ENCODE measurements at regions not wholly inside any gene's neighbourhood (a gene's known extent, or its start where the extent isn't known, plus 50 kb on each side); places are given as distances from the start of the nearest gene placed in this dataset.

GRCh38 chrX:5829469-5829868 lies 399.2 kb downstream of the NLGN4X start:
- FAIRE-seq (no peak), DNase-seq (ENCODE audit: insufficient read length, low spot score) (no peak)
- TF ChIP-seq PAX5 (IDR thresholded peaks at IDR 0.05; ENCODE audit: insufficient read depth, low read length, severe bottlenecking) (no peak), POLR2A (IDR thresholded peaks at IDR 0.05; ENCODE audit: low read depth, low read length) (no peak)

GRCh38 chrX:5829060-5829459 lies 399.6 kb downstream of the NLGN4X start:
- TF ChIP-seq SPI1 (IDR thresholded peaks at IDR 0.05; ENCODE audit: low read depth, low read length) (no peak), POLR2A (IDR thresholded peaks at IDR 0.05; ENCODE audit: low read depth, low read length) (no peak), POLR2AphosphoS5 (IDR thresholded peaks at IDR 0.05; ENCODE audit: low read depth, low read length) (no peak), TAF1 (IDR thresholded peaks at IDR 0.05; ENCODE audit: low read depth, low read length) (no peak)
- no peak for DNase-seq (ENCODE audit: insufficient read length, low spot score)
- no peak for FAIRE-seq

GRCh38 chrX:5823903-5824302 lies 404.8 kb downstream of the NLGN4X start:
- TF ChIP-seq TAF1 (IDR thresholded peaks at IDR 0.05; ENCODE audit: low read depth, low read length): no peak
- TF ChIP-seq POLR2AphosphoS5 (IDR thresholded peaks at IDR 0.05; ENCODE audit: low read depth, low read length): no peak
- TF ChIP-seq SPI1 (IDR thresholded peaks at IDR 0.05; ENCODE audit: low read depth, low read length): no peak
- TF ChIP-seq PAX5 (IDR thresholded peaks at IDR 0.05; ENCODE audit: insufficient read depth, low read length, severe bottlenecking): no peak
- TF ChIP-seq POU2F2 (IDR thresholded peaks at IDR 0.05; ENCODE audit: low read depth, low read length): no peak
- no peak for TF ChIP-seq POLR2A (IDR thresholded peaks at IDR 0.05; ENCODE audit: low read depth, low read length)
- no peak for FAIRE-seq
- DNase-seq (ENCODE audit: insufficient read length, low spot score): no peak

GRCh38 chrX:5810636-5811035 lies 418.0 kb downstream of the NLGN4X start:
- FAIRE-seq (no peak), DNase-seq (ENCODE audit: insufficient read length, low spot score) (no peak)
- TF ChIP-seq POU2F2 (IDR thresholded peaks at IDR 0.05; ENCODE audit: low read depth, low read length): no peak

- TF ChIP-seq SPI1 (IDR thresholded peaks at IDR 0.05; ENCODE audit: low read depth, low read length): no peak
- TF ChIP-seq TAF1 (IDR thresholded peaks at IDR 0.05; ENCODE audit: low read depth, low read length): no peak
- TF ChIP-seq POU2F2 (IDR thresholded peaks at IDR 0.05; ENCODE audit: low read depth, low read length): no peak
- TF ChIP-seq PAX5 (IDR thresholded peaks at IDR 0.05; ENCODE audit: insufficient read depth, low read length, severe bottlenecking): no peak
- no peak for TF ChIP-seq POLR2A (IDR thresholded peaks at IDR 0.05; ENCODE audit: low read depth, low read length)
- no peak for TF ChIP-seq POLR2AphosphoS5 (IDR thresholded peaks at IDR 0.05; ENCODE audit: low read depth, low read length)
- FAIRE-seq (no peak), DNase-seq (ENCODE audit: insufficient read length, low spot score) (no peak)
Measured at GRCh38 chrX:5807181-5807580, 421.5 kb downstream of the NLGN4X start.

GRCh38 chrX:5802391-5802790 lies 426.3 kb downstream of the NLGN4X start:
- no peak for FAIRE-seq
- DNase-seq (ENCODE audit: insufficient read length, low spot score): no peak
- TF ChIP-seq TAF1 (IDR thresholded peaks at IDR 0.05; ENCODE audit: low read depth, low read length) (no peak), SPI1 (IDR thresholded peaks at IDR 0.05; ENCODE audit: low read depth, low read length) (no peak), PAX5 (IDR thresholded peaks at IDR 0.05; ENCODE audit: insufficient read depth, low read length, severe bottlenecking) (no peak), POU2F2 (IDR thresholded peaks at IDR 0.05; ENCODE audit: low read depth, low read length) (no peak), POLR2AphosphoS5 (IDR thresholded peaks at IDR 0.05; ENCODE audit: low read depth, low read length) (no peak), POLR2A (IDR thresholded peaks at IDR 0.05; ENCODE audit: low read depth, low read length) (no peak)

GRCh38 chrX:5791721-5792120 lies 436.9 kb downstream of the NLGN4X start:
- FAIRE-seq: no peak
- no peak for DNase-seq (ENCODE audit: insufficient read length, low spot score)
- TF ChIP-seq PAX5 (IDR thresholded peaks at IDR 0.05; ENCODE audit: insufficient read depth, low read length, severe bottlenecking) (no peak), TAF1 (IDR thresholded peaks at IDR 0.05; ENCODE audit: low read depth, low read length) (no peak), SPI1 (IDR thresholded peaks at IDR 0.05; ENCODE audit: low read depth, low read length) (no peak), POLR2AphosphoS5 (IDR thresholded peaks at IDR 0.05; ENCODE audit: low read depth, low read length) (no peak), POLR2A (IDR thresholded peaks at IDR 0.05; ENCODE audit: low read depth, low read length) (no peak), POU2F2 (IDR thresholded peaks at IDR 0.05; ENCODE audit: low read depth, low read length) (no peak)

GRCh38 chrX:5788910-5789309 lies 439.8 kb downstream of the NLGN4X start:
- no peak for TF ChIP-seq TAF1 (IDR thresholded peaks at IDR 0.05; ENCODE audit: low read depth, low read length)
- FAIRE-seq (no peak), DNase-seq (ENCODE audit: insufficient read length, low spot score) (no peak)

GRCh38 chrX:5780821-5781220 lies 447.8 kb downstream of the NLGN4X start:
- FAIRE-seq (no peak), DNase-seq (ENCODE audit: insufficient read length, low spot score) (no peak)
- no peak for TF ChIP-seq POLR2A (IDR thresholded peaks at IDR 0.05; ENCODE audit: low read depth, low read length)
- TF ChIP-seq POLR2AphosphoS5 (IDR thresholded peaks at IDR 0.05; ENCODE audit: low read depth, low read length): no peak
- no peak for TF ChIP-seq SPI1 (IDR thresholded peaks at IDR 0.05; ENCODE audit: low read depth, low read length)
- TF ChIP-seq POU2F2 (IDR thresholded peaks at IDR 0.05; ENCODE audit: low read depth, low read length): no peak

- no peak for TF ChIP-seq POLR2A (IDR thresholded peaks at IDR 0.05; ENCODE audit: low read depth, low read length)
- DNase-seq (ENCODE audit: insufficient read length, low spot score) (no peak), FAIRE-seq (no peak)
Measured at GRCh38 chrX:5775846-5776430, 452.7 kb downstream of the NLGN4X start.

GRCh38 chrX:5774446-5774845 lies 454.2 kb downstream of the NLGN4X start:
- DNase-seq (ENCODE audit: insufficient read length, low spot score) (no peak), FAIRE-seq (no peak)
- no peak for TF ChIP-seq PAX5 (IDR thresholded peaks at IDR 0.05; ENCODE audit: insufficient read depth, low read length, severe bottlenecking)
- TF ChIP-seq TAF1 (IDR thresholded peaks at IDR 0.05; ENCODE audit: low read depth, low read length): no peak
- no peak for TF ChIP-seq SPI1 (IDR thresholded peaks at IDR 0.05; ENCODE audit: low read depth, low read length)
- TF ChIP-seq POU2F2 (IDR thresholded peaks at IDR 0.05; ENCODE audit: low read depth, low read length): no peak
- TF ChIP-seq POLR2AphosphoS5 (IDR thresholded peaks at IDR 0.05; ENCODE audit: low read depth, low read length): no peak
- no peak for TF ChIP-seq POLR2A (IDR thresholded peaks at IDR 0.05; ENCODE audit: low read depth, low read length)

Data from GM12891 (cell line).